ENCODE measurements at regions not wholly inside any gene's neighbourhood (a gene's known extent, or its start where the extent isn't known, plus 50 kb on each side); places are given as distances from the start of the nearest gene placed in this dataset.

DNA sequence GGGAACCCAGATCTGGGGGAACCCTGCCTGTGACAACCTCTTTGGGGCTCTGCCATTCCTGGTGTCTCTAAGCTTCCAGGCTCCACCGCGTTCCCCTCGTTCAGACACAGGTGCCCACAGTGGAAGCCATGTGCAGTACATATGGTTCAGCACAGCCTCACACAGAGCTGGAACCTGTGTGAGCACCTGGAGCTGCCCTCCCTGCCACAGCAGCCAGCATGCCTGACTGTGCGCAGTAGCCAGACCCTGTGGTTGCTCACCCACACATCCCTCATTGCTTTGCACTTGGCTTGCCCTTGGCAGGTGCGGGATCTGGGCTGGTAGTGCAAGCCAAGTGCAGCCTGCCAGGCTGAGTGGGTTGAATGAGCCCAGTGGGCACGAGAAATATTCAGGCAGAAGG, 814.2 kb downstream of the PDHA2 start:
- DNase-seq: no peak
- Histone ChIP-seq H3K9me3 (no peaks in the 10 kb centered on the region), H3K27me3 (no peaks in the 10 kb centered on the region), H3K36me3 (no peaks in the 10 kb centered on the region), H3K4me1 (no peaks in the 10 kb centered on the region), H3K4me3 (replicated peaks in 1 of 3) (no peak overlapping the region), H3K27ac (no peak overlapping the region)
- WGBS, 2 donors: 85 to 93% methylated on average over 6 of the region's 6 CpGs
- intact Hi-C loops (cut with DNase I): no loop called here
- no peak for TF ChIP-seq POLR2A (IDR thresholded peaks at IDR 0.05)
- TF ChIP-seq, protein P1, sequence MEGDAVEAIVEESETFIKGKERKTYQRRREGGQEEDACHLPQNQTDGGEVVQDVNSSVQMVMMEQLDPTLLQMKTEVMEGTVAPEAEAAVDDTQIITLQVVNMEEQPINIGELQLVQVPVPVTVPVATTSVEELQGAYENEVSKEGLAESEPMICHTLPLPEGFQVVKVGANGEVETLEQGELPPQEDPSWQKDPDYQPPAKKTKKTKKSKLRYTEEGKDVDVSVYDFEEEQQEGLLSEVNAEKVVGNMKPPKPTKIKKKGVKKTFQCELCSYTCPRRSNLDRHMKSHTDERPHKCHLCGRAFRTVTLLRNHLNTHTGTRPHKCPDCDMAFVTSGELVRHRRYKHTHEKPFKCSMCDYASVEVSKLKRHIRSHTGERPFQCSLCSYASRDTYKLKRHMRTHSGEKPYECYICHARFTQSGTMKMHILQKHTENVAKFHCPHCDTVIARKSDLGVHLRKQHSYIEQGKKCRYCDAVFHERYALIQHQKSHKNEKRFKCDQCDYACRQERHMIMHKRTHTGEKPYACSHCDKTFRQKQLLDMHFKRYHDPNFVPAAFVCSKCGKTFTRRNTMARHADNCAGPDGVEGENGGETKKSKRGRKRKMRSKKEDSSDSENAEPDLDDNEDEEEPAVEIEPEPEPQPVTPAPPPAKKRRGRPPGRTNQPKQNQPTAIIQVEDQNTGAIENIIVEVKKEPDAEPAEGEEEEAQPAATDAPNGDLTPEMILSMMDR (IDR thresholded peaks at IDR 0.05): no peak

GRCh38 chr4:96670381-96670780, 830.5 kb downstream of the PDHA2 start:
- intact Hi-C loops (cut with DNase I): no loop called here
- Histone ChIP-seq H3K27ac (no peak overlapping the region), H3K4me1 (no peaks in the 10 kb centered on the region), H3K27me3 (no peaks in the 10 kb centered on the region), H3K36me3 (no peaks in the 10 kb centered on the region), H3K9me3 (no peaks in the 10 kb centered on the region), H3K4me3 (replicated peaks in 1 of 3) (no peak overlapping the region)
- WGBS, 2 donors: 83 to 91% methylated on average over 2 of the region's 2 CpGs
- TF ChIP-seq, protein P1 (IDR thresholded peaks at IDR 0.05): no peak
- no peak for DNase-seq

DNA sequence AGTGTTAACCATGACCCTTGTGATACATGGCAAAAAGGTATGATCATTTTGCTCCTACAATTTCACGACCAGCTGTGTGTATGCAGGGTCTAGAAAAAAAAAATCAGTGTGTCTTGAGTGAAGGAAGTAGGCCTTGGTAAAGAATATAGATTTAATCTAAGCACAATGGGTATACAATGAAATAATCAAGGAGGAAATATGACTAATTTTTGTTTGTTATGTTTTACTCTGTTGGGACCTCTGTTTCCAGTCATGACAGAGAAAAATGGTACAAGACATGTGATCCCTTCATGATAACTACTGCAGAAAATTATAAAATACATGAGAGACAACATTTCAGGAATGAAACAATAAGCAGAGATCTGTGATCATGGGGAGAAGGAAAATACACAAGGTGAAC, 835.5 kb downstream of the PDHA2 start:
- Histone ChIP-seq H3K36me3 (no peaks in the 10 kb centered on the region), H3K4me3 (replicated peaks in 1 of 3) (no peak overlapping the region), H3K27ac (no peak overlapping the region), H3K27me3 (no peaks in the 10 kb centered on the region), H3K9me3 (no peaks in the 10 kb centered on the region), H3K4me1 (no peaks in the 10 kb centered on the region)
- intact Hi-C loops (cut with DNase I): no loop called here
- no peak for TF ChIP-seq POLR2A (IDR thresholded peaks at IDR 0.05)
- TF ChIP-seq, protein P1 (IDR thresholded peaks at IDR 0.05): no peak
- WGBS, 2 donors: 80 to 86% methylated on average over 1 of the region's 1 CpG
- no peak for DNase-seq

DNA sequence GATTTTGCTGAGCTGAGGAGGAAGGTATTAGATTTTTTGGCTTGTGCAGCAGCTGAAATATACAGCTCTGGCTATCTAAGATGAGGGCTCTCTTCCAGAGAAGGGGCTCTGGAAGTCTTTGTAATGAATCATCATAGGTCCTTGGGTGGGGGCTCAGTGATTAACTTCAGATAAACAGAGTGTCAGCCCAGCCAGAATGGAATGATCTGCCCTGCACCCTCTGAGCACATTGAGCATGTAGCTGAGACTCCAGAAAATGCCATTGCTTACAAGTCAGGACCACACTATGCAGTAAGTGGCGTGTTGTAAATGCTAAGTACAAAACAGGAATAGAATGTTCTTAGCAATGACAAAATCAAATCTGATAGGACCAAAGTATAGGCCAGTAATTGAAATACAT, 836.0 kb downstream of the PDHA2 start:
- intact Hi-C loops (cut with DNase I): no loop called here
- DNase-seq: no peak
- no peak overlapping the region for H3K4me3 ChIP-seq (replicated peaks in 1 of 3)
- no peaks in the 10 kb centered on the region for H3K27me3 ChIP-seq
- H3K4me1 ChIP-seq: no peaks in the 10 kb centered on the region
- no peak overlapping the region for H3K27ac ChIP-seq
- WGBS, 2 donors: 86 to 95% methylated on average over 1 of the region's 1 CpG
- H3K9me3 ChIP-seq: no peaks in the 10 kb centered on the region
- H3K36me3 ChIP-seq: no peaks in the 10 kb centered on the region
- TF ChIP-seq, protein P1 (IDR thresholded peaks at IDR 0.05): no peak
- TF ChIP-seq POLR2A (IDR thresholded peaks at IDR 0.05): no peak

- WGBS, 2 donors: 89 to 94% methylated on average over 3 of the region's 3 CpGs
- no peaks in the 10 kb centered on the region for H3K36me3 ChIP-seq
- H3K27me3 ChIP-seq: no peaks in the 10 kb centered on the region
- no peaks in the 10 kb centered on the region for H3K9me3 ChIP-seq
- DNase-seq: no peak
- H3K4me1 ChIP-seq: no peaks in the 10 kb centered on the region
- no peak overlapping the region for H3K4me3 ChIP-seq (replicated peaks in 1 of 3)
- intact Hi-C loops (cut with DNase I): no loop called here
- H3K27ac ChIP-seq: no peak overlapping the region
- TF ChIP-seq, protein P1 (IDR thresholded peaks at IDR 0.05): no peak
- no peak for TF ChIP-seq POLR2A (IDR thresholded peaks at IDR 0.05)
Observed at GRCh38 chr4:96676754-96677435, 837.0 kb downstream of the PDHA2 start.
